Heart left ventricle (tissue), 16 donors: ENCODE measurements at regions not wholly inside any gene's neighbourhood (a gene's known extent, or its start where the extent isn't known, plus 50 kb on each side); places are given as distances from the start of the nearest gene placed in this dataset.

ENCODE experiments used
- ATAC-seq, 4 donors: fragments of 200-7000 bp; cut with Tn5 transposase; one replicate each; pipeline ENCODE4 v1.9.1; 2020 to 2022; ENCODE audit warnings: moderate library complexity in 4 of 4, mild to moderate bottlenecking in 3 of 4, moderate number of reproducible peaks in 1 of 4
- DNase-seq, 5 donors: peaks; one replicate each; pipeline ENCODE4 v3.0.0-alpha.2; 2020
- H3K27ac ChIP-seq, 12 donors: fragments of 200-600 bp; sonication (generic) in 4 of 12; one replicate each; pipeline versions ENCODE4 v1.5.0 to v1.8.0; 2016 to 2022; ENCODE audit warnings: mild to moderate bottlenecking in 2 of 12
- H3K27me3 ChIP-seq, 9 donors: fragments of 200-600 bp; sonication (generic) in 2 of 9; one replicate each; pipeline versions ENCODE4 v1.5.1 to v1.8.0; 2016 to 2022; ENCODE audit warnings: mild to moderate bottlenecking in 3 of 9
- H3K36me3 ChIP-seq, 9 donors: fragments of 200-600 bp; sonication (generic) in 2 of 9; one replicate each; pipeline versions ENCODE4 v1.5.0 to v1.8.0; 2018 to 2022; ENCODE audit warnings: mild to moderate bottlenecking in 2 of 9
- H3K4me1 ChIP-seq, 12 donors: fragments of 200-600 bp; sonication (generic) in 4 of 12; one replicate each; pipeline versions ENCODE4 v1.5.0 to v1.8.0; 2016 to 2022; ENCODE audit warnings: mild to moderate bottlenecking in 3 of 12
- H3K4me3 ChIP-seq, 12 donors: fragments of 200-600 bp; sonication (generic) in 4 of 12; one replicate each; pipeline versions ENCODE4 v1.5.0 to v1.8.0; 2017 to 2022; ENCODE audit warnings: mild to moderate bottlenecking in 9 of 12, moderate library complexity in 4 of 12
- H3K9me3 ChIP-seq, 12 donors: fragments of 200-600 bp; sonication (generic) in 4 of 12; one replicate each; pipeline versions ENCODE4 v1.5.0 to v1.8.0; 2016 to 2022; ENCODE audit warnings: mild to moderate bottlenecking in 1 of 12
- POLR2A ChIP-seq, 2 donors: fragments of 450-650 bp; IDR thresholded peaks; one replicate each; pipeline ENCODE4 v1.6.1; 2017; ENCODE audit warnings: antibody characterized with exemption in 2 of 2, mild to moderate bottlenecking in 2 of 2, moderate library complexity in 2 of 2
- WGBS, 4 donors: extraction: QIAGEN DNeasy Blood & Tissue Kit in 2 of 4; methylation state at CpG; one replicate each; pipeline versions ENCODE4 v1.1.5 to v1.1.7; 2013 to 2018; 5-methylcytosine and 5-hydroxymethylcytosine counted together
- intact Hi-C, 10 donors: fragments of 100-400 bp; cut with DNase I; formaldehyde crosslinking; loops; one replicate each; pipeline versions ENCODE4 v1.11.1 to v1.14.2; 2022
- TF ChIP-seq, protein P1 (sequence below), 12 donors: fragments of 200-600 bp; sonication (generic) in 4 of 12; IDR thresholded peaks; one replicate each; pipeline versions ENCODE4 v1.5.0 to v1.8.0; 2018 to 2022; ENCODE audit warnings: antibody characterized with exemption in 12 of 12, mild to moderate bottlenecking in 5 of 12
- donor health status: ischemic (EF 13 %, LVEDD 7.1; RV severe dilation, severe dysfunction).
- donor health status: healthy with polysubstance abuse.
- donor health status: DM: no; HTN: yes; CAD: no.
- donor health status: DM: no; HTN: no; CAD: no.
- donor health status: ischemic (EF 25% LVEDD 6.9; RV normal size, moderate dysfunction).
- donor health status: ischemic (EF 25% LVEDD 5.7; RV mildly dilated, moderate dysfunction).
- donor health status: healthy.
- donor health status: DM: yes; HTN: yes; CAD: no.
- donor health status: ischemic (EF 35%, LVEDD 5.7; RV mildly dilated, moderate dysfunction).
- donor health status: nonischemic (EF 11% LVEDD 7.7; RV severe dilation, severe dysfunction).
- donor health status: DM: yes; HTN: yes; CAD: no.
- donor health status: PGD.
- donor health status: ischemic (EF 29% LVEDD 5.4; RV normal size, mild dysfunction).
- donor health status: nonischemic (EF 23%, LVEDD 6.1; RV moderate dilation, normal function).

GRCh38 chr4:35520059-35520458, 724.3 kb downstream of the ARAP2 start:
- H3K4me1 ChIP-seq, result no peaks in the 10 kb centered on the region
- no peaks in the 10 kb centered on the region for H3K36me3 ChIP-seq
- H3K9me3 ChIP-seq, result peaks cover 0 to 4% (median 0%) of the 10 kb centered on the region in 12 donors
- ATAC-seq, result no peak
- H3K4me3 ChIP-seq, result no peak overlapping the region
- H3K27ac ChIP-seq, result no peak overlapping the region
- DNase-seq, result no peak
- WGBS, 4 donors, result 0 to 67% (median 44%) methylated on average over 1 of the region's 1 CpG
- TF ChIP-seq POLR2A (IDR thresholded peaks at IDR 0.05), result no peak
- TF ChIP-seq, protein P1, sequence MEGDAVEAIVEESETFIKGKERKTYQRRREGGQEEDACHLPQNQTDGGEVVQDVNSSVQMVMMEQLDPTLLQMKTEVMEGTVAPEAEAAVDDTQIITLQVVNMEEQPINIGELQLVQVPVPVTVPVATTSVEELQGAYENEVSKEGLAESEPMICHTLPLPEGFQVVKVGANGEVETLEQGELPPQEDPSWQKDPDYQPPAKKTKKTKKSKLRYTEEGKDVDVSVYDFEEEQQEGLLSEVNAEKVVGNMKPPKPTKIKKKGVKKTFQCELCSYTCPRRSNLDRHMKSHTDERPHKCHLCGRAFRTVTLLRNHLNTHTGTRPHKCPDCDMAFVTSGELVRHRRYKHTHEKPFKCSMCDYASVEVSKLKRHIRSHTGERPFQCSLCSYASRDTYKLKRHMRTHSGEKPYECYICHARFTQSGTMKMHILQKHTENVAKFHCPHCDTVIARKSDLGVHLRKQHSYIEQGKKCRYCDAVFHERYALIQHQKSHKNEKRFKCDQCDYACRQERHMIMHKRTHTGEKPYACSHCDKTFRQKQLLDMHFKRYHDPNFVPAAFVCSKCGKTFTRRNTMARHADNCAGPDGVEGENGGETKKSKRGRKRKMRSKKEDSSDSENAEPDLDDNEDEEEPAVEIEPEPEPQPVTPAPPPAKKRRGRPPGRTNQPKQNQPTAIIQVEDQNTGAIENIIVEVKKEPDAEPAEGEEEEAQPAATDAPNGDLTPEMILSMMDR (IDR thresholded peaks at IDR 0.05), result no peak
- intact Hi-C loops, result no loop called here
- no peaks in the 10 kb centered on the region for H3K27me3 ChIP-seq

GRCh38 chr4:35521682-35522081, 722.6 kb downstream of the ARAP2 start:
- ATAC-seq (no peak), DNase-seq (no peak)
- Histone ChIP-seq H3K9me3 (peaks cover 0 to 4% (median 0%) of the 10 kb centered on the region in 12 donors), H3K36me3 (no peaks in the 10 kb centered on the region), H3K27ac (no peak overlapping the region), H3K4me1 (no peaks in the 10 kb centered on the region), H3K27me3 (no peaks in the 10 kb centered on the region), H3K4me3 (no peak overlapping the region)
- intact Hi-C loops, result no loop called here
- 34 to 42% (median 40%) methylated on average over 1 of the region's 1 CpG for WGBS, 4 donors
- TF ChIP-seq POLR2A (IDR thresholded peaks at IDR 0.05), result no peak
- TF ChIP-seq, protein P1 (IDR thresholded peaks at IDR 0.05), result no peak

GRCh38 chr4:35525192-35525978, 718.9 kb downstream of the ARAP2 start:
- Histone ChIP-seq H3K27me3 (no peaks in the 10 kb centered on the region), H3K36me3 (no peaks in the 10 kb centered on the region), H3K4me3 (no peak overlapping the region), H3K4me1 (no peaks in the 10 kb centered on the region), H3K9me3 (no peaks in the 10 kb centered on the region), H3K27ac (no peak overlapping the region)
- 62 to 87% (median 66%) methylated on average over 25 to 28 of the region's 28 CpGs for WGBS, 4 donors
- no peak for TF ChIP-seq POLR2A (IDR thresholded peaks at IDR 0.05)
- TF ChIP-seq, protein P1 (IDR thresholded peaks at IDR 0.05), result no peak
- no peak for ATAC-seq
- DNase-seq, result peak in 1 of 5 donors; percentile 26
- intact Hi-C loops, result no loop called here

GRCh38 chr4:35526456-35526855, 717.9 kb downstream of the ARAP2 start:
- Histone ChIP-seq H3K27ac (no peak overlapping the region), H3K27me3 (no peaks in the 10 kb centered on the region), H3K9me3 (peaks cover 0 to 1% (median 0%) of the 10 kb centered on the region in 12 donors), H3K36me3 (no peaks in the 10 kb centered on the region), H3K4me3 (no peak overlapping the region), H3K4me1 (no peaks in the 10 kb centered on the region)
- no peak for ATAC-seq
- DNase-seq, result no peak
- TF ChIP-seq, protein P1 (IDR thresholded peaks at IDR 0.05), result no peak
- no peak for TF ChIP-seq POLR2A (IDR thresholded peaks at IDR 0.05)
- intact Hi-C loops, result no loop called here
- 89 to 94% (median 92%) methylated on average over 3 of the region's 3 CpGs for whole genome bisulfite sequencing, 4 donors
